GM21526 (cell line): ENCODE measurements at regions not wholly inside any gene's neighbourhood (a gene's known extent, or its start where the extent isn't known, plus 50 kb on each side); places are given as distances from the start of the nearest gene placed in this dataset.

Experiments used
- ATAC-seq: cut with Tn5 transposase; IDR thresholded peaks from one replicate; pipeline ENCODE4 v1.9.1; 2021; ENCODE audit warnings: moderate library complexity; ENCODE audit not compliant: unreplicated experiment, low FRiP score

GRCh38 chr3:116842254-116842957 is 132.8 kb downstream of the TUSC7 start:
- no peak for ATAC-seq

- ATAC-seq = no peak
These were observed 138.8 kb downstream of the TUSC7 start for GRCh38 chr3:116848248-116848829.

GRCh38 chr3:116849261-116849688 is 139.7 kb downstream of the TUSC7 start:
- no peak for ATAC-seq

GRCh38 chr3:116852803-116853202 is 143.2 kb downstream of the TUSC7 start:
- no peak for ATAC-seq

- ATAC-seq = no peak
These were observed 153.7 kb downstream of the TUSC7 start for GRCh38 chr3:116863270-116863770.

GRCh38 chr3:116863822-116864589 is 154.4 kb downstream of the TUSC7 start:
- no peak for ATAC-seq

GRCh38 chr3:116864590-116864927 is 155.0 kb downstream of the TUSC7 start:
- no peak for ATAC-seq

GRCh38 chr3:116870379-116870778 is 160.8 kb downstream of the TUSC7 start:
- no peak for ATAC-seq

- ATAC-seq = no peak
These were observed 162.3 kb downstream of the TUSC7 start for GRCh38 chr3:116871905-116872304.

GRCh38 chr3:116872688-116873087 is 163.1 kb downstream of the TUSC7 start:
- ATAC-seq = no peak

- ATAC-seq = no peak
These were observed 163.6 kb downstream of the TUSC7 start for GRCh38 chr3:116873142-116873541.

GRCh38 chr3:116877968-116878367 is 168.4 kb downstream of the TUSC7 start:
- peak; percentile 62 for ATAC-seq

- peak; percentile 95 for ATAC-seq
These were observed 176.8 kb downstream of the TUSC7 start for GRCh38 chr3:116886202-116886893.

- no peak for ATAC-seq
These were observed 186.5 kb downstream of the TUSC7 start for GRCh38 chr3:116896116-116896515.

GRCh38 chr3:116897382-116897781 is 187.8 kb downstream of the TUSC7 start:
- no peak for ATAC-seq

GRCh38 chr3:116899253-116899652 is 189.7 kb downstream of the TUSC7 start:
- ATAC-seq = no peak

- no peak for ATAC-seq
These were observed 195.8 kb downstream of the TUSC7 start for GRCh38 chr3:116905334-116905733.

- no peak for ATAC-seq
These were observed 196.2 kb downstream of the TUSC7 start for GRCh38 chr3:116905794-116906193.

- no peak for ATAC-seq
These were observed 202.5 kb downstream of the TUSC7 start for GRCh38 chr3:116912116-116912515.

GRCh38 chr3:116914004-116914403 is 204.4 kb downstream of the TUSC7 start:
- no peak for ATAC-seq

- ATAC-seq = no peak
These were observed 207.3 kb downstream of the TUSC7 start for GRCh38 chr3:116916836-116917235.
